ENCODE measurements at regions not wholly inside any gene's neighbourhood (a gene's known extent, or its start where the extent isn't known, plus 50 kb on each side); places are given as distances from the start of the nearest gene placed in this dataset.
"Not testable (repeated sequence)": the region's sequence is repeated elsewhere in the genome, so short reads cannot be mapped to it uniquely, and the experiment has no call there.

- intact Hi-C loops (cut with micrococcal nuclease) = no loop called here
Observed at GRCh38 chrX:13387666-13388494, 68.0 kb upstream of the ATXN3L start.

DNA sequence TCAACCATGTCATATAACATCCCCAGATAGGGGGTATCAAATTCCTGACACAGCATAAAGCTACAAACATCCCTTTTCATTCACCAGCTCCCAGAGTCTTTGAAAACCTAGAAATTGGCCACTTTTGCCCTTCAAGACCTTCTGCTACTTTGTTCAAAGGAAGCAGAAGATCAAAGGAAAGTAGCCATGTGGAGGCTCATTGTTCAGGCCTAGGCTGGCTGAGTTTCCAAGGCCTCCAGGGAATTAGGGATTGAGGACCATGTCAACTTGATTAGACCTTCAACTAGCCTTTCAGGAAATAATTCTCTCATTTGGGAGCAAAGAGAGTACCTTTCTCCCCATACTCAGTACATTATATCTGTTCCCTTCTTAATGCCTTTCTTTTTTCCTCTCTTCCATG, 66.8 kb upstream of the ATXN3L start:
- intact Hi-C loops (cut with micrococcal nuclease) = no loop called here

GRCh38 chrX:13386092-13386491, 66.2 kb upstream of the ATXN3L start:
- intact Hi-C loops (cut with micrococcal nuclease) = no loop called here

DNA sequence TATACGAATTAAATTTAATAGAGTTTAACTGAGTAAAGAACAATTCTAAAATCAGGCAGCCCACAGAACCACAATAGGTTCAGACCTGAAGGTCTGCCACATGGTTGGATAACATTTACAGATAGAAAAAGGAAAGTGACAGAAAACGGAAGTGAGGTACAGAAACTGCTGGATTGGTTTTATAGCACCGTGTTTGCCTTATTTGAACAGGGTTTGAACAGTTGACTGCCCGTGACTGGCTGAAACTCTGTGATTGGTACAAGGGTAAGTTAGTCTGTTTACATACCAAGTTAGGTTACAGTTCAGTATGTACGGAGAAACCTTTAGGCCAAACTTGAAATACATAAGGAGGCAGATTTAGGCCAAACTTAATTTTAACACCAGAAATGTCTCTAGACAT, 64.1 kb upstream of the ATXN3L start:
- intact Hi-C loops (cut with micrococcal nuclease) = no loop called here

GRCh38 chrX:13381514-13381913, 61.7 kb upstream of the ATXN3L start:
- intact Hi-C loops (cut with micrococcal nuclease) = no loop called here

- intact Hi-C loops (cut with micrococcal nuclease) = no loop called here
Observed at GRCh38 chrX:13380211-13380610, 60.4 kb upstream of the ATXN3L start.

GRCh38 chrX:13378562-13379518, 59.0 kb upstream of the ATXN3L start:
- intact Hi-C loops (cut with micrococcal nuclease) = not testable (repeated sequence)

GRCh38 chrX:13377550-13377934, 57.7 kb upstream of the ATXN3L start:
- intact Hi-C loops (cut with micrococcal nuclease) = no loop called here

DNA sequence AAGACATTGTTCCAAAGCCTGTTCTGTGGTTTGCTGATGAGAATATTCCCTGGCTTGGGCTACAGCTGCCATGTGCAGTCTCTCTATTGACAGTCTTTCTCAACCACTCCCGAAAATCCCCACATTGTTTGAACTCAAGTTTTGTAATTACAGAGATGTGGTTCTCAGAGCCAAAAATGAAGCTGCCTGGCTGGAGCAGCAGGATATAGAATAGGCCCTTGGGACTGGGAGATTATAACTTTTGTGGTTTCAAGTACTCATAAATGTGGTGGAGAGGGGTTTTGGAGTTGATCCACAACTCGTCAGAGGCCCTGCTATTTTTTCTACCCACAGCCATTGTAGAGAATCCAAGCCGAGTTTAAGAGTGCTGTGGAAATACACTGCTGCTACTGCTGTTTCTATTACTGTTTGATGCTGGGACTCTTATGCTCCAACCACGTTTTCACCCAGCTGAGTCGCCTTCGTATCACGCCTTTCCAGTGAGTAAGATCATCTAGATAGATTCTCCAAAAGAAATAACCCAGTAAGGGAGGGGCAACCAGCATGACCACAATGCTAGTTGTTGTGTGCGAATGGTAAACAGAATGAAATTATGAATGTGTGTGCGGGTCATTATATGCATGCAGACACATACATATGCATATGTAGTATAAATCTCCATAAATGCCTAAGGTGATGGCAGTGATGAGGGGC, 57.1 kb upstream of the ATXN3L start:
- intact Hi-C loops (cut with micrococcal nuclease) = no loop called here

GRCh38 chrX:13375596-13375995, 55.7 kb upstream of the ATXN3L start:
- intact Hi-C loops (cut with micrococcal nuclease) = not testable (repeated sequence)

DNA sequence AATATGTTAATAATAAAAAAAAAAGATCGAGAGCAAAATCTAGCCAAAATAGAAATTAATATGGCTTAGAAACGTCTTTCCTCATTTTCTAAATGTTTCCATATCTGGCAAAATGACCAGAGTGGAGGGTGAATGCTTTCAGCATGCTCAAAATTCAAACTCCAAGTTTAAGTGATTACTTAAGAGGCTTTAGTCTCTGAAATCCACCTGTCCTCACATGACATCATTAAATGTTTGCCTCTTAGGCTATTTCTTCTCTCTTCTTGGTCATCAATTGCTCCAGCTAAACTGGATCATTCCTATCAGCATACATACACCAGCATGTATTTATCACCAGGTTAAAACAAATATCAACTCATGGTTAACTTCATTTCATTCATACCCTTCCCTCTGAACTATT, 54.5 kb upstream of the ATXN3L start:
- intact Hi-C loops (cut with micrococcal nuclease) = loop anchor here (5.0 kb wide), 2 partner anchors 98 to 282 kb away; no protein-coding TSS in a partner anchor

- intact Hi-C loops (cut with micrococcal nuclease) = loop anchor here (5.0 kb wide), 2 partner anchors 99 to 281 kb away; no protein-coding TSS in a partner anchor
Observed at GRCh38 chrX:13373431-13374187, 53.8 kb upstream of the ATXN3L start.

- intact Hi-C loops (cut with micrococcal nuclease) = loop anchor here (5.0 kb wide), 2 partner anchors 99 to 281 kb away; no protein-coding TSS in a partner anchor
Observed at GRCh38 chrX:13373027-13373426, 53.2 kb upstream of the ATXN3L start.

DNA sequence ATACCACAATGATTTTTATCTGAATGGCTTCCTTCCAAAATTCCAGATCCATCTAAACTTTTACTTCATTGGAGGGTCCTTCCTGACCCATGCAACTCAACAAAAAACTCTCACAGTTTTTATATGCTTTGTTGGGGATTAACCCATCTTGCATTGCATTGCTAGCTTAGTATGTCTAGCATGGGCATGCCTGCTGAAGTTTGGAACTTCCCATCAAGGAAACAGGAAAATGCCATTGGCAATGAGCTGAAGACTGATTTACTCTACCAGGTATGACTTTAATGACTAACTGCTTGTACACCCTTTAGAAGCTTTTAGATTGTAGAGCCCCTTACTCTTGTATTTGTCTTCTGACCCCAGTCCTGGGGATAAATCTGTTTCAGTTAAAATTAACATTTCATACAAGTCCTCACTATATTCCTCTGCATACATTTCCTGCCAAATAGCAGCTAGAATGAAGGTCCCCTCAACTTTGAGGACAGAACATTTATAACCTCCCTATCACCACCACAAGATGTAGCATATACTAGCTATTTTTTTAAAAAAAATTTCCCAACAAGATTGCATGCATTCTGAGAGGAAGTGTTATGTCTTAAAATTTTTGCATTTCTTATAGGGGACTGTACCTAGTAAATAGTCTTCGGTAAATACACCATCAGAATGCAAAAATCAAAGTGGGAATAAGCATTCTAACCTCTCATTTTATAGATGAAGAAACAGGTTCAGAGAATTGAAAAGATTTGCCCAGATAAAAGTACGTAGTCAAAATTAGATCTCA, 52.5 kb upstream of the ATXN3L start:
- intact Hi-C loops (cut with micrococcal nuclease) = loop anchor here (5.0 kb wide), 2 partner anchors 100 to 280 kb away; no protein-coding TSS in a partner anchor

- intact Hi-C loops (cut with micrococcal nuclease) = loop anchor here (5.0 kb wide), 2 partner anchors 101 to 279 kb away; no protein-coding TSS in a partner anchor
Observed at GRCh38 chrX:13371186-13371585, 51.3 kb upstream of the ATXN3L start.

GRCh38 chrX:13370713-13371112, 50.9 kb upstream of the ATXN3L start:
- intact Hi-C loops (cut with micrococcal nuclease) = loop anchor here (5.0 kb wide), 2 partner anchors 102 to 278 kb away; no protein-coding TSS in a partner anchor

Measured in T-helper 1 cell treated with Interleukin-12 subunit alpha and Interleukin-12 subunit beta and Interleukin-4 antibody, amounts not matched to agents 30 ng/mL and 1 ng/mL, for 36 hours (primary cell).